ENCODE measurements at regions not wholly inside any gene's neighbourhood (a gene's known extent, or its start where the extent isn't known, plus 50 kb on each side); places are given as distances from the start of the nearest gene placed in this dataset.

DNA sequence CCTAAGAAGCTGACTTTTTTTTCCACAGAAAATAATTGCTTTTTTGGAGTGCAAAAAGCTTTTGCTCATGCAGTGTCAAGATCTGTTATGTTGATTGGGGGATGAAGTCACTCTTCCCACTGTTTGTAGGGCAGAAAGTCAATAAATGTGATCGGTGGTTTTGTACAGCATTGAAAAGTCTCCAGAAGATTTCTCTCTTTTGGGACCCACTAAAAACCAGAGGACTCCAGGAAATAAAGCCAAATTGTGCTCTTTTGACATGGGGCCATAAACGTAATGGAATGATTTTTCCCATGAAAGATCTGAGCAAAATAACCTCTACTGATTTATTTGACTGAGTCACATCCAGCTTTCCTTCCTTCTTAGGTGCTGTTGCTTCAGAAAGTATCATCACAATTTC is 122.5 kb downstream of the SNAPC1 start:
- ChIA-PET POLR2A (no interaction called here), CTCF (ENCODE audit: low intra/inter-chr PET ratio, low total read pairs) (no interaction called here)
- Histone ChIP-seq H3K4me3 (replicated peaks in 1 of 3; ENCODE audit: insufficient read depth in 1 of 3, low read depth in 2 of 3, low read length in 3 of 3) (no peak overlapping the region), H2AFZ (ENCODE audit: low read length) (no peak overlapping the region), H3K79me2 (ENCODE audit: insufficient read depth, low read length) (no peaks in the 10 kb centered on the region), H3K4me2 (ENCODE audit: low read depth, low read length) (no peak overlapping the region), H3K9ac (ENCODE audit: insufficient read depth, low read depth, low read length) (no peak overlapping the region), H3K4me1 (ENCODE audit: insufficient read depth, low read length) (no peaks in the 10 kb centered on the region), H3K36me3 (replicated peaks in 1 of 2; ENCODE audit: control insufficient read depth in 1 of 2, insufficient read depth in 2 of 2, low read length in 2 of 2) (no peaks in the 10 kb centered on the region), H3K27ac (ENCODE audit: extremely low read length, insufficient read depth, low read length) (no peak overlapping the region), H4K20me1 (ENCODE audit: insufficient read depth, low read length) (no peaks in the 10 kb centered on the region), H3K9me3 (ENCODE audit: low read length) (no peaks in the 10 kb centered on the region), H3K27me3 (ENCODE audit: control insufficient read depth in 1 of 2, insufficient read depth in 2 of 2, low read length in 2 of 2) (0 out of 5 replicates have a peak, but pooled peaks cover 0 to 1% of the 10 kb centered on the region in 2 experiments)
- WGBS (ENCODE audit: low lambda C conversion rate): 0% methylated on average over 2 of the region's 2 CpGs
- no peak for DNase-seq (ENCODE audit: low spot score)
- ATAC-seq: no peak
- no peak for FAIRE-seq
- intact Hi-C loops (cut with micrococcal nuclease; ENCODE audit: unreplicated experiment) (no loop called here), in situ Hi-C loops (cut with HindIII; ENCODE audit: extremely low pct_ligation_motif_present, low pct_unique_long_range_greater_than_20kb) (loop anchor here (5.0 kb wide), 1 partner anchor 243 kb away; no protein-coding TSS in a partner anchor)
- no TSS peak for BruUV-seq (replicated peaks)
- TF ChIP-seq FOSL1 (CRISPR knock-in tag; IDR thresholded peaks at IDR 0.05; ENCODE audit: borderline replicate concordance) (no peak), ZFAT (CRISPR knock-in tag; conservative IDR thresholded peaks at IDR 0.05) (no peak), RORA (CRISPR knock-in tag; IDR thresholded peaks at IDR 0.05) (no peak), NFKBIZ (CRISPR knock-in tag; IDR thresholded peaks at IDR 0.05) (no peak), ATF7-NPFF (CRISPR knock-in tag; IDR thresholded peaks at IDR 0.05; ENCODE audit: low read depth) (no peak), GATA4 (IDR thresholded peaks at IDR 0.05; ENCODE audit: borderline replicate concordance, low read depth) (no peak), POLR2AphosphoS5 (IDR thresholded peaks at IDR 0.05; ENCODE audit: low read depth, low read length) (no peak), ZNF235 (CRISPR knock-in tag; IDR thresholded peaks at IDR 0.05; ENCODE audit: borderline replicate concordance) (no peak), SMAD1 (CRISPR knock-in tag; IDR thresholded peaks at IDR 0.05; ENCODE audit: borderline replicate concordance, low read depth) (no peak), NFYB (CRISPR knock-in tag; IDR thresholded peaks at IDR 0.05) (no peak), ZNF777 (CRISPR knock-in tag; IDR thresholded peaks at IDR 0.05) (no peak), HDAC2 (CRISPR knock-in tag; IDR thresholded peaks at IDR 0.05) (no peak)
- TF ChIP-seq, protein P1, sequence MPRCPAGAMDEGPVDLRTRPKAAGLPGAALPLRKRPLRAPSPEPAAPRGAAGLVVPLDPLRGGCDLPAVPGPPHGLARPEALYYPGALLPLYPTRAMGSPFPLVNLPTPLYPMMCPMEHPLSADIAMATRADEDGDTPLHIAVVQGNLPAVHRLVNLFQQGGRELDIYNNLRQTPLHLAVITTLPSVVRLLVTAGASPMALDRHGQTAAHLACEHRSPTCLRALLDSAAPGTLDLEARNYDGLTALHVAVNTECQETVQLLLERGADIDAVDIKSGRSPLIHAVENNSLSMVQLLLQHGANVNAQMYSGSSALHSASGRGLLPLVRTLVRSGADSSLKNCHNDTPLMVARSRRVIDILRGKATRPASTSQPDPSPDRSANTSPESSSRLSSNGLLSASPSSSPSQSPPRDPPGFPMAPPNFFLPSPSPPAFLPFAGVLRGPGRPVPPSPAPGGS (CRISPR knock-in tag; IDR thresholded peaks at IDR 0.05): no peak
- TF ChIP-seq, protein P2, sequence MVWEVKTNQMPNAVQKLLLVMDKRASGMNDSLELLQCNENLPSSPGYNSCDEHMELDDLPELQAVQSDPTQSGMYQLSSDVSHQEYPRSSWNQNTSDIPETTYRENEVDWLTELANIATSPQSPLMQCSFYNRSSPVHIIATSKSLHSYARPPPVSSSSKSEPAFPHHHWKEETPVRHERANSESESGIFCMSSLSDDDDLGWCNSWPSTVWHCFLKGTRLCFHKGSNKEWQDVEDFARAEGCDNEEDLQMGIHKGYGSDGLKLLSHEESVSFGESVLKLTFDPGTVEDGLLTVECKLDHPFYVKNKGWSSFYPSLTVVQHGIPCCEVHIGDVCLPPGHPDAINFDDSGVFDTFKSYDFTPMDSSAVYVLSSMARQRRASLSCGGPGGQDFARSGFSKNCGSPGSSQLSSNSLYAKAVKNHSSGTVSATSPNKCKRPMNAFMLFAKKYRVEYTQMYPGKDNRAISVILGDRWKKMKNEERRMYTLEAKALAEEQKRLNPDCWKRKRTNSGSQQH (CRISPR knock-in tag; IDR thresholded peaks at IDR 0.05; ENCODE audit: low read depth): no peak
- TF ChIP-seq, protein P3, sequence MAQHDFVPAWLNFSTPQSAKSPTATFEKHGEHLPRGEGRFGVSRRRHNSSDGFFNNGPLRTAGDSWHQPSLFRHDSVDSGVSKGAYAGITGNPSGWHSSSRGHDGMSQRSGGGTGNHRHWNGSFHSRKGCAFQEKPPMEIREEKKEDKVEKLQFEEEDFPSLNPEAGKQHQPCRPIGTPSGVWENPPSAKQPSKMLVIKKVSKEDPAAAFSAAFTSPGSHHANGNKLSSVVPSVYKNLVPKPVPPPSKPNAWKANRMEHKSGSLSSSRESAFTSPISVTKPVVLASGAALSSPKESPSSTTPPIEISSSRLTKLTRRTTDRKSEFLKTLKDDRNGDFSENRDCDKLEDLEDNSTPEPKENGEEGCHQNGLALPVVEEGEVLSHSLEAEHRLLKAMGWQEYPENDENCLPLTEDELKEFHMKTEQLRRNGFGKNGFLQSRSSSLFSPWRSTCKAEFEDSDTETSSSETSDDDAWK (CRISPR knock-in tag; IDR thresholded peaks at IDR 0.05): no peak
- TF ChIP-seq, protein P4, sequence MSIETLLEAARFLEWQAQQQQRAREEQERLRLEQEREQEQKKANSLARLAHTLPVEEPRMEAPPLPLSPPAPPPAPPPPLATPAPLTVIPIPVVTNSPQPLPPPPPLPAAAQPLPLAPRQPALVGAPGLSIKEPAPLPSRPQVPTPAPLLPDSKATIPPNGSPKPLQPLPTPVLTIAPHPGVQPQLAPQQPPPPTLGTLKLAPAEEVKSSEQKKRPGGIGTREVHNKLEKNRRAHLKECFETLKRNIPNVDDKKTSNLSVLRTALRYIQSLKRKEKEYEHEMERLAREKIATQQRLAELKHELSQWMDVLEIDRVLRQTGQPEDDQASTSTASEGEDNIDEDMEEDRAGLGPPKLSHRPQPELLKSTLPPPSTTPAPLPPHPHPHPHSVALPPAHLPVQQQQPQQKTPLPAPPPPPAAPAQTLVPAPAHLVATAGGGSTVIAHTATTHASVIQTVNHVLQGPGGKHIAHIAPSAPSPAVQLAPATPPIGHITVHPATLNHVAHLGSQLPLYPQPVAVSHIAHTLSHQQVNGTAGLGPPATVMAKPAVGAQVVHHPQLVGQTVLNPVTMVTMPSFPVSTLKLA (IDR thresholded peaks at IDR 0.05): no peak
- TF ChIP-seq, protein P5, sequence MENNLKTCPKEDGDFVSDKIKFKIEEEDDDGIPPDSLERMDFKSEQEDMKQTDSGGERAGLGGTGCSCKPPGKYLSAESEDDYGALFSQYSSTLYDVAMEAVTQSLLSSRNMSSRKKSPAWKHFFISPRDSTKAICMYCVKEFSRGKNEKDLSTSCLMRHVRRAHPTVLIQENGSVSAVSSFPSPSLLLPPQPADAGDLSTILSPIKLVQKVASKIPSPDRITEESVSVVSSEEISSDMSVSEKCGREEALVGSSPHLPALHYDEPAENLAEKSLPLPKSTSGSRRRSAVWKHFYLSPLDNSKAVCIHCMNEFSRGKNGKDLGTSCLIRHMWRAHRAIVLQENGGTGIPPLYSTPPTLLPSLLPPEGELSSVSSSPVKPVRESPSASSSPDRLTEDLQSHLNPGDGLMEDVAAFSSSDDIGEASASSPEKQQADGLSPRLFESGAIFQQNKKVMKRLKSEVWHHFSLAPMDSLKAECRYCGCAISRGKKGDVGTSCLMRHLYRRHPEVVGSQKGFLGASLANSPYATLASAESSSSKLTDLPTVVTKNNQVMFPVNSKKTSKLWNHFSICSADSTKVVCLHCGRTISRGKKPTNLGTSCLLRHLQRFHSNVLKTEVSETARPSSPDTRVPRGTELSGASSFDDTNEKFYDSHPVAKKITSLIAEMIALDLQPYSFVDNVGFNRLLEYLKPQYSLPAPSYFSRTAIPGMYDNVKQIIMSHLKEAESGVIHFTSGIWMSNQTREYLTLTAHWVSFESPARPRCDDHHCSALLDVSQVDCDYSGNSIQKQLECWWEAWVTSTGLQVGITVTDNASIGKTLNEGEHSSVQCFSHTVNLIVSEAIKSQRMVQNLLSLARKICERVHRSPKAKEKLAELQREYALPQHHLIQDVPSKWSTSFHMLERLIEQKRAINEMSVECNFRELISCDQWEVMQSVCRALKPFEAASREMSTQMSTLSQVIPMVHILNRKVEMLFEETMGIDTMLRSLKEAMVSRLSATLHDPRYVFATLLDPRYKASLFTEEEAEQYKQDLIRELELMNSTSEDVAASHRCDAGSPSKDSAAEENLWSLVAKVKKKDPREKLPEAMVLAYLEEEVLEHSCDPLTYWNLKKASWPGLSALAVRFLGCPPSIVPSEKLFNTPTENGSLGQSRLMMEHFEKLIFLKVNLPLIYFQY (CRISPR knock-in tag; IDR thresholded peaks at IDR 0.05; ENCODE audit: borderline replicate concordance): no peak

Measured in HepG2 (cell line).